Lung (tissue), 11 donors: ENCODE measurements at regions not wholly inside any gene's neighbourhood (a gene's known extent, or its start where the extent isn't known, plus 50 kb on each side); places are given as distances from the start of the nearest gene placed in this dataset.

Experiments
- ATAC-seq: fragments of 200-7000 bp; cut with Tn5 transposase; one replicate; pipeline ENCODE4 v1.9.1; 2020; ENCODE audit warnings: moderate number of reproducible peaks; ENCODE audit not compliant: insufficient read depth, low FRiP score
- DNase-seq, 3 donors: peaks; one replicate each; pipeline ENCODE4 v3.0.0-alpha.2; 2013 to 2017
- H3K27ac ChIP-seq, 2 donors: one replicate each; pipeline ENCODE4 v1.5.1; 2013; ENCODE audit warnings: mild to moderate bottlenecking in 2 of 2, moderate library complexity in 2 of 2, control low read depth in 1 of 2, inconsistent platforms in 1 of 2, low read depth in 1 of 2, low read length in 1 of 2
- H3K27me3 ChIP-seq, 3 donors: one replicate each; pipeline ENCODE4 v1.5.1; 2013; ENCODE audit warnings: low read length in 2 of 3; ENCODE audit not compliant: control insufficient read depth in 3 of 3, insufficient read depth in 3 of 3
- H3K36me3 ChIP-seq, 4 donors: one replicate each; pipeline ENCODE4 v1.5.1; 2013; ENCODE audit warnings: low read length in 4 of 4, mild to moderate bottlenecking in 1 of 4, moderate library complexity in 1 of 4; ENCODE audit not compliant: control insufficient read depth in 4 of 4, insufficient read depth in 4 of 4
- H3K4me1 ChIP-seq, 5 donors: one replicate each; pipeline ENCODE4 v1.5.1; 2013; ENCODE audit warnings: low read length in 5 of 5, mild to moderate bottlenecking in 2 of 5, moderate library complexity in 1 of 5; ENCODE audit not compliant: control insufficient read depth in 5 of 5, insufficient read depth in 5 of 5
- H3K4me3 ChIP-seq: one replicate; pipeline ENCODE4 v1.5.1; 2013; ENCODE audit warnings: mild to moderate bottlenecking, control low read depth, moderate library complexity
- H3K9ac ChIP-seq, 2 donors: one replicate each; pipeline ENCODE4 v1.5.1; 2013; ENCODE audit warnings: low read length in 2 of 2, control low read depth in 1 of 2; ENCODE audit not compliant: insufficient read depth in 1 of 2
- H3K9me3 ChIP-seq, 4 donors: one replicate each; pipeline ENCODE4 v1.5.1; 2013; ENCODE audit warnings: low read length in 3 of 4, mild to moderate bottlenecking in 1 of 4, moderate library complexity in 1 of 4; ENCODE audit not compliant: control insufficient read depth in 4 of 4, insufficient read depth in 3 of 4
- CTCF ChIP-seq: IDR thresholded peaks from 2 replicates; pipeline ENCODE4 v1.5.1; 2012; ENCODE audit warnings: mild to moderate bottlenecking; ENCODE audit errors: control extremely low read depth, extremely low read depth
- WGBS, 2 donors: extraction: QIAGEN DNeasy Blood & Tissue Kit; methylation state at CpG; one replicate each; pipeline ENCODE4 v1.1.7; 2013; 5-methylcytosine and 5-hydroxymethylcytosine counted together
- donor health status: control.
- donor health status: control.
- donor health status: Bipolar disorder and iron deficiency.
- donor health status: healthy.
- donor health status: DM: yes; HTN: yes; CAD: no.

GRCh38 chr2:196274387-196274809, 103.0 kb upstream of the STK17B start:
- no peaks in the 10 kb centered on the region for H3K27me3 ChIP-seq
- H3K36me3 ChIP-seq: peaks cover 0 to 5% (median 2%) of the 10 kb centered on the region in 4 donors
- H3K9ac ChIP-seq: no peak overlapping the region
- H3K9me3 ChIP-seq: no peaks in the 10 kb centered on the region
- WGBS, 2 donors: 24 to 58% methylated on average over 1 of the region's 1 CpG
- H3K4me3 ChIP-seq: no peak overlapping the region
- peak overlapping the region in 1 of 2 donors; percentile 45 for H3K27ac ChIP-seq
- DNase-seq (peak; percentile 41 to 69 (median 64)), ATAC-seq (peak; percentile 25)
- TF ChIP-seq CTCF: no peak
- H3K4me1 ChIP-seq: peaks cover 0 to 15% (median 4%) of the 10 kb centered on the region in 5 donors

DNA sequence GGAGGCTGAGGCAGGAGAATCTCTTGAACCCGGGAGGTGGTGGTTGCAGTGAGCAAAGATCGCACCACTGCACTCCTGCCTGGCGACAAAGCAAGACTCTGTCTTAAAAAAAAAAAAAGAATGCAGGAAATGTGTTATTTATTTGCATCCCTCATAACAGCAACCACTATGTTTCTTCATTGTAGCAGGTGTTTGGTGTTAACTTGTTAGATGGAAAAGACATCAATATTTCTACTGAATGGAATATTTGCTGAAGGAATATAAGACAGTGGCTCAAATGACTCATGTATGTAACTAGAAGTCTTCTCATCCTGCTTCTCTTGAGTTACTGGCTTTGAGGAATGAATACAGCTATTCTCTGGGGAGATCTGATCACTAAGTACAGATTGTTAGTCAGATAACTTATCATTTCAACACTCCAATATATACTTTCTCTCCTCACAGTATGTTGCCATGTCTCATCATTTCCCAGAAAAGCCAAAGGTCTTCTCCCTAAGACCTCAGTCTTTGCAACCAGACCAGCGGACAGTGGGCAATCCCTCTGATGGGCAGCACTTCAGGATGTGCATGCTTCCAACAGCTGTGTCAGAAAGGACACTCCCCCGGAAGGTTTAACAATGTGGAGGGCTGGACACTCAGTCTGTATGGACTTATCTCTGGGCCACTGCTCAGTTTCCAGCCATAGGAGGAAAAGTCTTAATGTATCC, 104.4 kb upstream of the STK17B start:
- Histone ChIP-seq H3K9me3 (no peaks in the 10 kb centered on the region), H3K9ac (no peak overlapping the region), H3K36me3 (peaks cover 0 to 5% (median under 1%) of the 10 kb centered on the region in 4 donors), H3K4me1 (peaks cover 0 to 15% (median 4%) of the 10 kb centered on the region in 5 donors), H3K27me3 (no peaks in the 10 kb centered on the region), H3K4me3 (no peak overlapping the region), H3K27ac (peak overlapping the region in 1 of 2 donors; percentile 6)
- 69 to 82% methylated on average over 5 of the region's 5 CpGs for WGBS, 2 donors
- no peak for ATAC-seq
- DNase-seq: no peak
- TF ChIP-seq CTCF: no peak

GRCh38 chr2:196276421-196276820, 105.0 kb upstream of the STK17B start:
- H3K4me3 ChIP-seq: no peak overlapping the region
- no peak for TF ChIP-seq CTCF
- H3K4me1 ChIP-seq: peaks cover 0 to 15% (median 4%) of the 10 kb centered on the region in 5 donors
- H3K9me3 ChIP-seq: no peaks in the 10 kb centered on the region
- H3K36me3 ChIP-seq: peaks cover 0 to 5% (median under 1%) of the 10 kb centered on the region in 4 donors
- ATAC-seq (no peak), DNase-seq (no peak)
- WGBS, 2 donors: 38 to 41% methylated on average over 2 of the region's 2 CpGs
- H3K9ac ChIP-seq: no peak overlapping the region
- H3K27me3 ChIP-seq: no peaks in the 10 kb centered on the region
- H3K27ac ChIP-seq: no peak overlapping the region
